Body of pancreas (tissue), 4 donors: ENCODE measurements at regions not wholly inside any gene's neighbourhood (a gene's known extent, or its start where the extent isn't known, plus 50 kb on each side); places are given as distances from the start of the nearest gene placed in this dataset.
"Not testable (repeated sequence)": the region's sequence is repeated elsewhere in the genome, so short reads cannot be mapped to it uniquely, and the experiment has no call there.

Experiments used
- POLR2A ChIP-seq, 3 donors: fragments of 450-650 bp; IDR thresholded peaks; one replicate each; pipeline ENCODE4 v1.6.1; 2016; ENCODE audit warnings: antibody characterized with exemption in 3 of 3, mild to moderate bottlenecking in 2 of 3
- TF ChIP-seq, protein P1 (sequence below), 7 experiments: fragments of 450-650 bp in 4 of 7; fragments of 200-600 bp in 3 of 7; sonication (generic) in 3 of 7; IDR thresholded peaks; one replicate each; pipeline ENCODE4 v1.5.1; 2016 to 2019; ENCODE audit warnings: antibody characterized with exemption in 7 of 7

DNA sequence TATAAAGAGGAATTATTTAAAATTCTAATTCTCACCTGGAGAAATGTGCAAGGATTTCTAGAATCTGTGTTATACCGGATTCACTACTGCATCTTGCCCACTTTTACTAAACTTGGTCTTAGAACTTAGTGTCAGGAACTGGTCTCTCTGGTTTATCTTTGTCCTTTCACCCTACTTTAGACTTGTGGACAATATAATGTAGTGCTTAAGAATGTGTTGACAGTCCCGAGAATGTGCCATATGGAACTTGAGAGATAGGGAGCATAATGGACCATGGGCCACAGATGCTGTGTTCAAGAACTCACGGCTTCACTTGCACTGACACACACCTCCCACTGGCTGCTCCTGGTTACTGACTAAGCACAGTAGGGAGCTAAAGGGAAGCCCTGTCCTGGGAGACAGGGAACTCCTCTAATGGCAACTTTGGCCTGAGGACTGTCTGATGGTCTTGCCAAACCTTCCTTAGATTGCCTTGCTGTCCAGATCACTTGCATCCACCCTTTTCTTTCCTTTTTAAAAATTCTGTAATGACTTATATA, 476.0 kb upstream of the CHD1 start:
- TF ChIP-seq, protein P1, sequence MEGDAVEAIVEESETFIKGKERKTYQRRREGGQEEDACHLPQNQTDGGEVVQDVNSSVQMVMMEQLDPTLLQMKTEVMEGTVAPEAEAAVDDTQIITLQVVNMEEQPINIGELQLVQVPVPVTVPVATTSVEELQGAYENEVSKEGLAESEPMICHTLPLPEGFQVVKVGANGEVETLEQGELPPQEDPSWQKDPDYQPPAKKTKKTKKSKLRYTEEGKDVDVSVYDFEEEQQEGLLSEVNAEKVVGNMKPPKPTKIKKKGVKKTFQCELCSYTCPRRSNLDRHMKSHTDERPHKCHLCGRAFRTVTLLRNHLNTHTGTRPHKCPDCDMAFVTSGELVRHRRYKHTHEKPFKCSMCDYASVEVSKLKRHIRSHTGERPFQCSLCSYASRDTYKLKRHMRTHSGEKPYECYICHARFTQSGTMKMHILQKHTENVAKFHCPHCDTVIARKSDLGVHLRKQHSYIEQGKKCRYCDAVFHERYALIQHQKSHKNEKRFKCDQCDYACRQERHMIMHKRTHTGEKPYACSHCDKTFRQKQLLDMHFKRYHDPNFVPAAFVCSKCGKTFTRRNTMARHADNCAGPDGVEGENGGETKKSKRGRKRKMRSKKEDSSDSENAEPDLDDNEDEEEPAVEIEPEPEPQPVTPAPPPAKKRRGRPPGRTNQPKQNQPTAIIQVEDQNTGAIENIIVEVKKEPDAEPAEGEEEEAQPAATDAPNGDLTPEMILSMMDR (IDR thresholded peaks at IDR 0.05): not testable (repeated sequence)
- TF ChIP-seq POLR2A (IDR thresholded peaks at IDR 0.05): not testable (repeated sequence)
